Thyroid gland (tissue), 4 donors: ENCODE measurements at regions not wholly inside any gene's neighbourhood (a gene's known extent, or its start where the extent isn't known, plus 50 kb on each side); places are given as distances from the start of the nearest gene placed in this dataset.

Source experiments
- CTCF ChIP-seq, 6 experiments: fragments of 200-600 bp in 3 of 6; fragments of 450-650 bp in 3 of 6; sonication (generic) in 3 of 6; IDR thresholded peaks; one replicate each; pipeline ENCODE4 v1.5.1; 2016 to 2019; ENCODE audit warnings: antibody characterized with exemption in 6 of 6, mild to moderate bottlenecking in 2 of 6, inconsistent platforms in 1 of 6, moderate library complexity in 1 of 6
- POLR2A ChIP-seq, 2 donors: fragments of 450-650 bp; IDR thresholded peaks; one replicate each; pipeline ENCODE4 v1.6.1; 2017; ENCODE audit warnings: antibody characterized with exemption in 2 of 2, mild to moderate bottlenecking in 2 of 2, moderate library complexity in 1 of 2

GRCh38 chr4:26212528-26212927 is 108.3 kb upstream of the RBPJ start:
- no peak for TF ChIP-seq CTCF (IDR thresholded peaks at IDR 0.05)
- no peak for TF ChIP-seq POLR2A (IDR thresholded peaks at IDR 0.05)
